Sigmoid colon (tissue), 3 donors: ENCODE measurements at regions not wholly inside any gene's neighbourhood (a gene's known extent, or its start where the extent isn't known, plus 50 kb on each side); places are given as distances from the start of the nearest gene placed in this dataset.

ENCODE experiments used
- POLR2A ChIP-seq, 2 donors: fragments of 450-650 bp; IDR thresholded peaks; one replicate each; pipeline ENCODE4 v1.6.1; 2016; ENCODE audit warnings: antibody characterized with exemption in 2 of 2, mild to moderate bottlenecking in 2 of 2, moderate library complexity in 2 of 2
- TF ChIP-seq, protein P1 (sequence below), 4 experiments: fragments of 450-650 bp in 3 of 4; fragments of 200-600 bp in 1 of 4; IDR thresholded peaks; one replicate each; pipeline ENCODE4 v1.5.1; 2016 to 2019; ENCODE audit warnings: antibody characterized with exemption in 4 of 4, mild to moderate bottlenecking in 3 of 4, moderate library complexity in 2 of 4

DNA sequence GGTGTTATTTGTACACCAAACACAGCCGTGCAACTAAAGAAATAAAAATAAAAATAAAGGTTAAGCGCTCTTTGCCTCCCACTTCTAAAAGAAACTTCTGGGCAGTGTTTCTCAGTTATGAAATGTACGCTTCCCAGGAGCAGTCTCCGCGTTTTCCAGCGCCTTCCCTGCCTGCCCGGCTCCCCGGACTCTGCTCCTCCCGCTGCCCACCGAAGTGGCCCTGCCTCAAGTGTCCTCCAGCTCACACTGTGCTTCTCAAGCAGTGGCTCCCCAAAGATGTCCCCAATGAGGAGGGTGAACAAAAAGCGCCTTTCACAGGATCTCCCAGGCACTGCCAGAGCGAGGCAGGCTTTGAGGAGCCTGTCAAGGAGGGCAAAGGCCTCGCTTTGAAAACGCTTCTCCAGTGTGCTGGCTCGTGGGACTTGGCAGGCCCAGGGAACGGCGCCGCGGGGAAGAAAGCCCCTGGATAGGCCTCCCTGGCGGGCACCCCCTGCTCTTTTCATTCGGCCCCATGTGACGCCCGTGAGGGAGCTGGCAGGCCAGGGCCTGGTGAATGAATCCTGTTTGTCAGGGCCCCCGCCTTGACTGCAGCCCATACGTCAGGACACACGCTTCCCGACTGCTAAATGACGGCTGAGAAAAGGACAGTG is 187.1 kb downstream of the FOXO1 start:
- TF ChIP-seq, protein P1, sequence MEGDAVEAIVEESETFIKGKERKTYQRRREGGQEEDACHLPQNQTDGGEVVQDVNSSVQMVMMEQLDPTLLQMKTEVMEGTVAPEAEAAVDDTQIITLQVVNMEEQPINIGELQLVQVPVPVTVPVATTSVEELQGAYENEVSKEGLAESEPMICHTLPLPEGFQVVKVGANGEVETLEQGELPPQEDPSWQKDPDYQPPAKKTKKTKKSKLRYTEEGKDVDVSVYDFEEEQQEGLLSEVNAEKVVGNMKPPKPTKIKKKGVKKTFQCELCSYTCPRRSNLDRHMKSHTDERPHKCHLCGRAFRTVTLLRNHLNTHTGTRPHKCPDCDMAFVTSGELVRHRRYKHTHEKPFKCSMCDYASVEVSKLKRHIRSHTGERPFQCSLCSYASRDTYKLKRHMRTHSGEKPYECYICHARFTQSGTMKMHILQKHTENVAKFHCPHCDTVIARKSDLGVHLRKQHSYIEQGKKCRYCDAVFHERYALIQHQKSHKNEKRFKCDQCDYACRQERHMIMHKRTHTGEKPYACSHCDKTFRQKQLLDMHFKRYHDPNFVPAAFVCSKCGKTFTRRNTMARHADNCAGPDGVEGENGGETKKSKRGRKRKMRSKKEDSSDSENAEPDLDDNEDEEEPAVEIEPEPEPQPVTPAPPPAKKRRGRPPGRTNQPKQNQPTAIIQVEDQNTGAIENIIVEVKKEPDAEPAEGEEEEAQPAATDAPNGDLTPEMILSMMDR (IDR thresholded peaks at IDR 0.05), result no peak
- no peak for TF ChIP-seq POLR2A (IDR thresholded peaks at IDR 0.05)
